Fibroblast of lung (primary cell): ENCODE measurements at regions not wholly inside any gene's neighbourhood (a gene's known extent, or its start where the extent isn't known, plus 50 kb on each side); places are given as distances from the start of the nearest gene placed in this dataset.

Experiments
- EZH2 ChIP-seq: IDR thresholded peaks from 2 replicates; pipeline ENCODE4 v1.5.1; 2012; ENCODE audit warnings: low read length, control low read depth, mild to moderate bottlenecking; ENCODE audit errors: missing control alignments
- TF ChIP-seq, protein P1 (sequence below), 2 donors: IDR thresholded peaks in 1 of 2; conservative IDR thresholded peaks in 1 of 2; 1 replicate in 1 of 2; 2 replicates in 1 of 2; pipeline ENCODE4 v1.5.1; 2011 to 2012; ENCODE audit warnings: low read length in 2 of 2, control low read depth in 1 of 2, inconsistent platforms in 1 of 2, low read depth in 1 of 2, mild to moderate bottlenecking in 1 of 2

GRCh38 chr14:49315570-49315969 lies 270.6 kb downstream of the RPS29 start:
- TF ChIP-seq, protein P1, sequence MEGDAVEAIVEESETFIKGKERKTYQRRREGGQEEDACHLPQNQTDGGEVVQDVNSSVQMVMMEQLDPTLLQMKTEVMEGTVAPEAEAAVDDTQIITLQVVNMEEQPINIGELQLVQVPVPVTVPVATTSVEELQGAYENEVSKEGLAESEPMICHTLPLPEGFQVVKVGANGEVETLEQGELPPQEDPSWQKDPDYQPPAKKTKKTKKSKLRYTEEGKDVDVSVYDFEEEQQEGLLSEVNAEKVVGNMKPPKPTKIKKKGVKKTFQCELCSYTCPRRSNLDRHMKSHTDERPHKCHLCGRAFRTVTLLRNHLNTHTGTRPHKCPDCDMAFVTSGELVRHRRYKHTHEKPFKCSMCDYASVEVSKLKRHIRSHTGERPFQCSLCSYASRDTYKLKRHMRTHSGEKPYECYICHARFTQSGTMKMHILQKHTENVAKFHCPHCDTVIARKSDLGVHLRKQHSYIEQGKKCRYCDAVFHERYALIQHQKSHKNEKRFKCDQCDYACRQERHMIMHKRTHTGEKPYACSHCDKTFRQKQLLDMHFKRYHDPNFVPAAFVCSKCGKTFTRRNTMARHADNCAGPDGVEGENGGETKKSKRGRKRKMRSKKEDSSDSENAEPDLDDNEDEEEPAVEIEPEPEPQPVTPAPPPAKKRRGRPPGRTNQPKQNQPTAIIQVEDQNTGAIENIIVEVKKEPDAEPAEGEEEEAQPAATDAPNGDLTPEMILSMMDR (conservative IDR thresholded peaks at IDR 0.05 in 1 of 2, IDR thresholded peaks at IDR 0.05 in 1 of 2; ENCODE audit: low read depth in 1 of 2, low read length in 2 of 2): no peak
- no peak for TF ChIP-seq EZH2
